Right ventricle myocardium superior (tissue), 1 donor: ENCODE measurements at regions not wholly inside any gene's neighbourhood (a gene's known extent, or its start where the extent isn't known, plus 50 kb on each side); places are given as distances from the start of the nearest gene placed in this dataset.
"Not testable (repeated sequence)": the region's sequence is repeated elsewhere in the genome, so short reads cannot be mapped to it uniquely, and the experiment has no call there.

Experiments
- ATAC-seq: fragments of 200-7000 bp; cut with Tn5 transposase; one replicate; pipeline ENCODE4 v1.9.1; 2020; ENCODE audit warnings: mild to moderate bottlenecking; ENCODE audit not compliant: poor library complexity
- DNase-seq: peaks from one replicate; pipeline ENCODE4 v3.0.0-alpha.2; 2020
- intact Hi-C: fragments of 100-400 bp; cut with DNase I; formaldehyde crosslinking; loops from one replicate; pipeline ENCODE4 v1.11.2; 2022
- donor health status: DM: no; HTN: yes; CAD: no; lungs with severe emphysema.

GRCh38 chr2:147015591-147015990, 829.2 kb upstream of the ACVR2A start:
- DNase-seq (no peak), ATAC-seq (no peak)
- intact Hi-C loops = no loop called here

GRCh38 chr2:147013696-147014392, 831.0 kb upstream of the ACVR2A start:
- intact Hi-C loops = no loop called here
- DNase-seq = no peak
- ATAC-seq = no peak

- ATAC-seq = no peak
- no peak for DNase-seq
- intact Hi-C loops = no loop called here
Measured at GRCh38 chr2:147008481-147008880, 836.3 kb upstream of the ACVR2A start.

- ATAC-seq (peak; percentile 52), DNase-seq (no peak)
- intact Hi-C loops = no loop called here
Measured at GRCh38 chr2:147006736-147007141, 838.1 kb upstream of the ACVR2A start.

- DNase-seq (no peak), ATAC-seq (no peak)
- intact Hi-C loops = no loop called here
Measured at GRCh38 chr2:147003081-147003480, 841.7 kb upstream of the ACVR2A start.

GRCh38 chr2:147002256-147002655, 842.6 kb upstream of the ACVR2A start:
- no peak for DNase-seq
- ATAC-seq = no peak
- intact Hi-C loops = no loop called here

- DNase-seq = no peak
- ATAC-seq = no peak
- intact Hi-C loops = no loop called here
Measured at GRCh38 chr2:147001061-147001460, 843.8 kb upstream of the ACVR2A start.

GRCh38 chr2:147000151-147000550, 844.7 kb upstream of the ACVR2A start:
- ATAC-seq, DNase-seq, intact Hi-C loops: not testable (repeated sequence)

GRCh38 chr2:146997945-146998344, 846.9 kb upstream of the ACVR2A start:
- no peak for ATAC-seq
- no peak for DNase-seq
- intact Hi-C loops = no loop called here

- ATAC-seq = no peak
- no peak for DNase-seq
- intact Hi-C loops = no loop called here
Measured at GRCh38 chr2:146997488-146997887, 847.3 kb upstream of the ACVR2A start.

- intact Hi-C loops = no loop called here
- DNase-seq (no peak), ATAC-seq (no peak)
Measured at GRCh38 chr2:146994246-146994645, 850.6 kb upstream of the ACVR2A start.

GRCh38 chr2:146992466-146992865, 852.4 kb upstream of the ACVR2A start:
- intact Hi-C loops = no loop called here
- ATAC-seq = no peak
- DNase-seq = no peak

GRCh38 chr2:146992057-146992456, 852.8 kb upstream of the ACVR2A start:
- intact Hi-C loops = no loop called here
- ATAC-seq (no peak), DNase-seq (no peak)

- DNase-seq (no peak), ATAC-seq (no peak)
- intact Hi-C loops = no loop called here
Measured at GRCh38 chr2:146990311-146991054, 854.3 kb upstream of the ACVR2A start.

GRCh38 chr2:146989741-146990140, 855.1 kb upstream of the ACVR2A start:
- DNase-seq (no peak), ATAC-seq (no peak)
- intact Hi-C loops = no loop called here

- intact Hi-C loops = no loop called here
- ATAC-seq (no peak), DNase-seq (no peak)
Measured at GRCh38 chr2:146987996-146988395, 856.8 kb upstream of the ACVR2A start.

GRCh38 chr2:146986161-146986560, 858.7 kb upstream of the ACVR2A start:
- ATAC-seq = no peak
- intact Hi-C loops = no loop called here

GRCh38 chr2:146985753-146986152, 859.1 kb upstream of the ACVR2A start:
- DNase-seq (no peak), ATAC-seq (no peak)
- intact Hi-C loops = no loop called here

More at GRCh38 chr2:146986161-146986560, 858.7 kb upstream of the ACVR2A start:
- no peak for DNase-seq

- DNase-seq (no peak), ATAC-seq (no peak)
- intact Hi-C loops = no loop called here
Measured at GRCh38 chr2:146984014-146984413, 860.8 kb upstream of the ACVR2A start.

- intact Hi-C loops = no loop called here
- peak; percentile 58 for DNase-seq
- peak; percentile 72 for ATAC-seq
Measured at GRCh38 chr2:146982393-146982846, 862.4 kb upstream of the ACVR2A start.
